ENCODE measurements at regions not wholly inside any gene's neighbourhood (a gene's known extent, or its start where the extent isn't known, plus 50 kb on each side); places are given as distances from the start of the nearest gene placed in this dataset.
A peak's percentile ranks its signal among the peaks of the same experiment; 100 is the strongest.
"Not testable (repeated sequence)": the region's sequence is repeated elsewhere in the genome, so short reads cannot be mapped to it uniquely, and the experiment has no call there.

DNA sequence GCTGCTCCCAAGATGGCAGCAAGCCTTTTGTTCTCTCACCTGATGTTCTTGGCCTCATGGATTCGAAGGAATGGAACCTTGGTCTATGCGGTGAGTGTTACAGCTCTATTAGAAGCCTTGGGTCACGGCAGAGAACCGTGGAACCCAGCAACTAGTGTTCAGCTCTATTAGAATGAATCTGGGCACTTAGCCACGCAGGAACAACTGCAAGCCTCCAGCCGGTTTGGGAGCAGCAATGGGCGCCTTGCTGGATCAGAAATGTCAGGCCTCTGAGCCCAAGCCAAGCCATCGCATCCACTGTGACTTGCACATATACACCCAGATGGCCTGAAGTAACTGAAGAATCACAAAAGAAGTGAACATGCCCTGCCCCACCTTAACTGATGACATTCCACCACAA, 1100.7 kb upstream of the PRR20A start:
- intact Hi-C loops (cut with DNase I), result no loop called here
- no peak for DNase-seq (ENCODE audit: low spot score)

DNA sequence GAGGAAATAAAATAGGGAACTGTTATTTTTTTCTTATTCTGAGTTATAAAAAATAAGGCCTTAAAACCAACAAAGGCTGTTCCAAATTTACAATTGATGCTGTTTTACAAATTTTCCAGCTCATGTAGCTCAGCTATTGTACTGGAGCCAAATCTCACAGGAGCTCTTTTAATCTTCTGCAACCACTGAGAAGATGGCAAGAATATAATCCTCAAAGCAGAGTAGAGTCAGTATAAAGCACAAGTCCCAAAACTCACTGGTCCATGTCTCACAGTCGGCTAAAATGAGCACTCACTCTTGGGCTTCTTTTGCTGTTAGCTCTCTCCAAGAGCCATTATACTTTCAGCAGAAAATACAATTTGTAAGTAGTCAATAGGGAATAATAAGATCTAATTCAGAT, 1074.4 kb upstream of the PRR20A start:
- intact Hi-C loops (cut with DNase I), result no loop called here
- DNase-seq (ENCODE audit: low spot score), result no peak

DNA sequence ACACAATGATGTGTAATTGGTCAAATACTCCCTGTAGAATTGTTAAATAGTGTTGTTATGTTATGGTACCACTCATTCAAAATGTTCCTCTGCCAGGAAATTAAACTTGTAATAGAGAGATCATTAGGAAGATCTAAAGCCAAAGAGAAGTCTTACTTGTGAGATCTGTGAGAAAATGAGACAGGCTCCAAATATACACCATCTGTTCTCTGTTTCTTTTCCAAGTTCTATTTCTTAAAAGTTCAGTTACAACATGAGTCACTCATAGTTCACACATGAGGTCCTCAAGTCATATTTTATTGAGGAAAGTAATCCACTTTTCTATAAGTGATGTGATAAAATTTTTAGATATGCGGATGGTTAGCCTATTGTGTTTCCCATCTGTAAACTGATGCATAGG, 1038.1 kb upstream of the PRR20A start:
- no peak for DNase-seq (ENCODE audit: low spot score)
- intact Hi-C loops (cut with DNase I), result no loop called here

DNA sequence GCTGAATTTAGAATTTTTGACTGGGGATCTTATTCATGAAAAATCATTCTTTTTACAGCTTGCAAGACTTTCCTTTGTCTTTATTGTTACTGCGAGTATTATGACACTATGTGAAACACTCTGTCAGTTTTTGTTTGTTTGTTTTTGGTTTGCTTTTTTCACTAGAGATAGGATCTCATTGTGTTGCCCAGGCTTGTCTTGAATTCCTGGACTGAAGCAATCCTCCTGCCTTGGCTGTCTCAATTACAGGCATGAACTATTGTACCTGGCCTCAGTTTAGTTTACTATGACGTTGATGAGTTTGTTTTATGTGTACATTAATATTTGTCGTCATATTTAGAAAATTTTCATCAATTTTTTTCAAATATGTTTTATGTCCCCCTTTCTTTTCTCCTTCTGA, 1030.0 kb upstream of the PRR20A start:
- DNase-seq (ENCODE audit: low spot score), result no peak
- intact Hi-C loops (cut with DNase I), result no loop called here

DNA sequence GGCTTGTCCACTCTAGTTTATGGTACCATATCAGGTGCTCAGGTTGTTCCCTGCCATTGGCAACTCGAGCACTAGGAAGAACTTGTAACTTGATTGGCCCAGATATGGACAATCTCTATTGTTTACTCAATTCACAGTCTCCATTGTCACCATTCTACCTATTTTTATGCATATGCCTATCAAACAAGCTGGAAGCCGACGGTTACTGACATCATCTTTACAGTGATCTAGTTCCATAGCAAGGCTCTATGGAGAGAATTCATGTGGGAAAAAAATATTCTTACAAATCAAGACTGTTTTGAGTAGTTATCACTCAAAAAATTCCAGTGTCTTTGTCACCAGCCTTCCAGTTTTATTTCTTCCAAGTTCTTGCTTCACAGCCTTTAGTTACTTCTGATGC, 1006.2 kb upstream of the PRR20A start:
- intact Hi-C loops (cut with DNase I), result no loop called here

DNA sequence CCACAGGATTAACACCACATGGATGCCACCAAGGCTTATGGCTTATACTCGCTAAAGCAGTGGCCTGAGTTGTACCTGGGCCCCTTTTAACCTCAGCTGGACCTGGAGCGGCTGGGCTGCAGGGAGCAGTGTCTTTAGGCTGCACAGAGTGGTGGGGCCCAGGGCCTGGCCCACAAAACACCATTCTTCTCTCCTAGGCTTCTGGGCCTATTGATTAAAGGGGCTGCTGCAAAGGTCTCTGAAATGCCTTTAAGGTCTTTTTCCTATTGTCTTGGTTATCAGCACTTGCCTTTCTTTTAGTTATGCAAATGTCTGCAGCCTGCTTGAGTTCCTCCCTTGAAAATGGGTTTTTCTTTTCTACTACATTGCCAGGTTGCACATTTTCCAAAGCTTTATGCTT, 973.9 kb upstream of the PRR20A start:
- DNase-seq (ENCODE audit: low spot score), result no peak
- intact Hi-C loops (cut with DNase I), result no loop called here

More for the DNA sequence above, 1006.2 kb upstream of the PRR20A start:
- DNase-seq (ENCODE audit: low spot score), result no peak

DNA sequence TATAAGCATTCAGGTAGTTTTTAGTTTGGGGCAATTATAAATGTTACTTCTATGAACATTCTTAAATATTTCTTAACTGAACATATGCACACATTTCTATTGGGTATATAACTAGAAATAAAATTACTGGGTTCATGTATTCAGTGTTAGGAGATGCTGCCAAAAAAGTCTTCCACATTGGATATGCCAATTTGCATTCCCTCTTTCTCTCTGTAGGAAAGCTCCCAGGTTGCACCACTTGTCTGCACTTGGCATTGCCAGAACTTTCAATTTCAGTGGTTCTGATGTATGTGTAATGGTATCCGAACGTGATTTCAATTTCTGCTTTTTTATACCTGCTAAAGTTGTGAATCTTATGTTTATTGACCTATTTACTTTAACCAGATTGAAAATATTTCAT, 972.1 kb upstream of the PRR20A start:
- intact Hi-C loops (cut with DNase I), result no loop called here

DNA sequence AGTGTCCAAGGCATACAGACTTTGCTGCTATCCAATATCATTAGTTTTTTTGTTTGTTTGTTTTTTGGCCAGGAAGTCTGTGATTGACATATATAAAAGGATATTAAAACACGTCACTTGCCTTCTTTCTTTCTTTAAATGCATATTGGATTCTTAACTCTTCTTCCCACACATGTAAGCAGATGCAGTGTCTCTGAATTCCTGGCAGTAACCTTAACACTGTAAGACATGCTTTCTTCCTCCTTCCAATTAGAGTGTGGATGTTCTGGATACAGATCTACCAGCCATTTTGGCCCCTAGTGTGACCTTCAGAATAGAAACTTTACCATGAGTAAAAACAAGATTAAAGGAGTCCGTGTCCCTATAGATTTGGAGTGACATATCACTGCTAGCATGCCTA, 967.4 kb upstream of the PRR20A start:
- no peak for DNase-seq (ENCODE audit: low spot score)
- intact Hi-C loops (cut with DNase I), result no loop called here

More for the DNA sequence above, 972.1 kb upstream of the PRR20A start:
- no peak for DNase-seq (ENCODE audit: low spot score)

DNA sequence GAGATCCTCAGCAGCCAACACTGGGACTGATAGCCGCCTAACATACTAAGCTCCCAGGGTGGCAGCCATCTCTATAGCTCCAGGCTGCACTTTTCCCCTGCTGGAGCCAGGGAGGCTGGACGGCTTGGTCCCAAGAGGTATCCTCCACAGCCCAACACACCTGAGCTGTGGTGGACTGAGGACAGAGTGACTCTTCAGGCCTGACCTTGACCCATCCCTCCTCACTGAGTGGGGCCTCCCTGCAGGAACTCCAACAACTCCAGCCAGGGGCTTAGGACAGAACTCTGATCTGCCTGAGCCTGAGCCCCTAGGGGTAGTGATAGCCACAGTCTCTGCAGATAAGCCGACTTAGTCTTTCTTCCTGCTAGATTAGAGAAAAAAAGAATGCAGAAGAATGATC, 958.1 kb upstream of the PRR20A start:
- intact Hi-C loops (cut with DNase I), result no loop called here
- DNase-seq (ENCODE audit: low spot score), result no peak

DNA sequence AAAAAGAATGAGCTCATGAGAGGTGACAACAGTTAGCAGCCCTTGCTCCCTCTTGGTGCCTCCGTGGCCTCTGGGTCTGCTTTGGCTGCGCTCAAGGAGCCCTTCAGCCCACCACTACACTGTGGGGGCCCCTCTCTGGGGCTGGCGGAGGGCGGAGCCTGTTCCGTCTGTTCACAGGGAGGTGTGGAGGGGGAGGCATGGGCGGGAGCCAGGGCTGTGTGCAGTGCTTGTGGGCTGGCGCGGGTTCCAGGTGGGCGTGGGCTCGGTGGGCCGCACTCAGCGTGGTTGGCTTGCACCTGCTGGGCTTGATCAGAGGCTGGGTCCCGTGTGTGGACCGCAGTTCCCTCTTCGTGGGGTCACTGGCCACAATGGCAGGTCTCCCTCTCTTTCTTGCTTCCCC, 953.4 kb upstream of the PRR20A start:
- DNase-seq (ENCODE audit: low spot score), result no peak
- intact Hi-C loops (cut with DNase I), result loop anchor here in 1 of 2 donors (5.0 kb wide), 1 partner anchor 585 kb away; no protein-coding TSS in a partner anchor

DNA sequence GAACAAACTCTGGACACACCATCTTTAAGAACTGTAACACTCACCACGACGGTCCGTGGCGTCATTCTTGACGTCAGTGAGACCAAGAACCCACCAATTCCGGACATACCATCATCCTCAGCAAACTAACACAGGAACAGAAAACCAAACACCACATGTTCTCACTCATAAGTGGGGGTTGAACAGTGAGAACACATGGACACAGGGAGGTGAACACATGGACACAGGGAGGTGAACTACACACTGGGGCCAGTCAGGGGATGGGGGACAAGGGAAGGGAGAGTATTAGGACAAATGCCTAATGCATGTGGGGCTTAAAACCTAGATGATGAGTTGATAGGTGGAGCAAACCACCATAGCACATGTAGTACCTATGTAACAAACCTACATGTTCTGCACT, 952.1 kb upstream of the PRR20A start:
- DNase-seq (ENCODE audit: low spot score), result not testable (repeated sequence)
- intact Hi-C loops (cut with DNase I), result loop anchor here in 1 of 2 donors (5.0 kb wide), 1 partner anchor 584 kb away; no protein-coding TSS in a partner anchor

DNA sequence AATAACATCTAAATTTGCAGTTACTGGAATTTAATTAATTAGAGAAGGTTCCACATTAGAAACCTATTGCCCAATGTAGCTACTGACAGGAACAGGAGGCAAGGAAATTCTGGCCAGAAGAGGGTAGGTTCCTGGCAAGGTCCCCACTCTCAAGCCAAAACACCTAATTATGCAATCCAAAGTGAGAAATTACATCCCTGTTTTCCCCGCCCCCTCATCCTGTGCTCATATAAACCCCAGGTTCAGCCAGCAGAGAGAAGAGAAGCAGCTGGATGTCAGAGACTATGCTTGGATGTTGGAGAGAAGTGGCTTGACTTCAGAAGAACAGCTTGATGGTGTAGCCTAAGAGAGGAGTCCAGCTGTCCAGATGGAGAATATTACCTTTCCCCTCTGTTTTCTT, 951.3 kb upstream of the PRR20A start:
- no peak for DNase-seq (ENCODE audit: low spot score)
- intact Hi-C loops (cut with DNase I), result loop anchor here in 1 of 2 donors (5.0 kb wide), 1 partner anchor 583 kb away; no protein-coding TSS in a partner anchor

DNA sequence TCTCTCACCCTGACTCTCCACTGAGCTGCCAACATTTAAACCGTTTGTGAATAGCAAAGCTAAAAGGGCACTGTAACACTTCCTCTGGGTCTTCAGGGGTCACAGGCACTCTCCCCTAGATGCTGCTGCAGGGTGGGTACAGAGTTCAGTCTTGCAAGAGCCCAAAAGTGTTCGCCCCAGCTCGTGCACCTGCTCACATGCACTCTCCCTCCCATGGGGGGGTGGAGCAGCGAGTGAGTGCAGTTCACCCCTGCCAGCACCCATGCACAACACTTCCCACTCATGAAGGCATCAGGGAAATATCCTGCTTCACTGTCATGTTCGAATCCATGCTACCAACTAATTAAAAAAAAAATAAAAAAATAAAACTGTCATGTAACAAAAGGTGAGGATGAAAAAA, 950.7 kb upstream of the PRR20A start:
- intact Hi-C loops (cut with DNase I), result loop anchor here in 1 of 2 donors (5.0 kb wide), 1 partner anchor 582 kb away; no protein-coding TSS in a partner anchor
- no peak for DNase-seq (ENCODE audit: low spot score)

DNA sequence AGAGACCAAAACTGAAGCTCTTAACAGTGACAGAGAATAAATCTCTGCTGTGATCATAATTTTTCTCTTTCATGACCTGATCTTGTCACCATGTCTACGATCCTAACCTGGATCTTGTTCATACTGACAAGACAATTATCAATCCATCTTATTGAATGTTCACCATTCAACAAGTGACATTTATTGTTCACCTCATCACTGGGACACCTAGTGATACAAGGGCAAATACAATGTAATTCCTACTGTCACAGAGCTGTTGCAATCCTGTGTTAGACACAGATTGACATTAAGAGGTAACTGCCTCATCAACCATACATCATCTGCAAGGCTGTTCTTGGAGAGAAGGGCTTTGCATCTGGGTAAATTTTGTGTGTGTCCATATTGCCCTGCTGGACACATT, 942.4 kb upstream of the PRR20A start:
- no peak for DNase-seq (ENCODE audit: low spot score)
- intact Hi-C loops (cut with DNase I), result no loop called here

DNA sequence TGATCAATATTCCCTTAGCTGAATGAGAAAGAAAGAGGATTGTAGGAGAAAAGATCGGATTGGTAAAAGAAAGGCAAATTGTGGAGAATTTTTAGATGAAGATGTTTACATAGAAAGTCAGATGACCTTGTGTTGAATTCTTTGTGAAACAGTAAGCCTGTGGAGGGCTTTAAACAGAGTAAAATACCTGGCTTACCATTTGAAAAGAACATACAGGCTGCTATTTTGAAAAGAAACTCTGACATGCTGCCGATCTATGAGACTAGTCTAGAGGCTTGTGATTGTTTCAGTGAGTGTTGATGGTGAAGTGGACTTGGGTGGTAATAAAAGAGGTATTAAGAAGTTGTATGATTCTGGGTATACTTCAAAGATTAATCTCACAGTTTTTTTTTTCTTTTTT, 938.9 kb upstream of the PRR20A start:
- intact Hi-C loops (cut with DNase I), result no loop called here
- no peak for DNase-seq (ENCODE audit: low spot score)

DNA sequence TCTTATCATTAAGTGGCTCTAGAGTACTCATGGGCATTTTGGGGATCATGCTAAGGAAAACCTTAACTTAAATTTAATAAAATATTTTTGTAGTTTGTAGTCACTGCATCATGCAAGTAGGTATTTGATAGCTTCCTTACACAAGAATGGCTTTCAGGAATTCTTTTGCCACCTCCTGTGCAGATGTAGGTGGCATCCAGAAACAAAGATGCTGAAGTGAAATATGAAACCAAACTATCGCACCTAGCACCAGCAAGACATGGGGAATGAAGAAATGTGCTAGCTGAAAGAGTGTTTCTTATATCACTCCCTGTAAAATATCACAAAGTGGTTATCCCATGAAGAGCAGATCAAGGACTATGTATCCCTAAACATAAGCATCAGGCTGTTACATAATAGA, 924.5 kb upstream of the PRR20A start:
- intact Hi-C loops (cut with DNase I), result no loop called here
- DNase-seq (ENCODE audit: low spot score), result no peak

DNA sequence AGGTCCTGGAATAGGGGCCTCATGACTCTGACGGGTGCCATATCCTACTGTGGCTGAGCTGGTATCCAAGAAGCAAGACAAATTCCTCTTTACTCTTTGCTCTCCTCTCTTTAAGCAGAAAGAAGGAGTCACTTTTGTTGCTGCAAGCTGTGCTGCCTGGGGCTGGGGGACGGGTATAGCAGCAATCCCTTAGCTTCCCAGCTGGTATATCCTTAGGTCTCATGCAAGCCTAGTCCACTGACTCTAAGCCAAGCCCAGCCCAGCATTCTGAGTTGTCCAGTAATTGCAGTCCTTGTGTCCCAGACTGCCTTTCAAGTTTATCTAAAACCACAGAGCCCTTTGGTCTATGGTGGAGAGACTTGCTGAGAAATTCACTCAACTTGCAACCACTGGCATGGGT, 893.0 kb upstream of the PRR20A start:
- DNase-seq (ENCODE audit: low spot score), result peak; percentile 64
- intact Hi-C loops (cut with DNase I), result no loop called here

DNA sequence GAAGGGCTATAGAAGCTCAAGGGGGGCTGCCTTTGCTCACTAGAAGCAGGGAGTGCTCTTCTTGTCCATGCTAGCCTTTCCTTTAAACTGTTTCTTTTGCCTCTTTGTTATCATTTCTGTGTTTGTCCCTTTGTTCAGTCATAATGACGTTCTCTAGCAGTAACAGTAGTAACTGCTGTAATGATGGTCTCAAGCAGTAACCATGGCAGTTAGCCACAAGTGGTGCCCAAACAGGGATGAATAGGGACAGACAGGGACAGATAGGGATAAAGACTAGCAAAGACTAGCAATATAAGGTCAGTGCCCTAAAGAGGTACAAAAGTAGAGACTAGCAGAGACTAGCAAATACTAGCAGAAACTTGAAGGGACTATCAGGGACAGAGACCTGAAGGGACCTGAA, 869.0 kb upstream of the PRR20A start:
- no peak for DNase-seq (ENCODE audit: low spot score)
- intact Hi-C loops (cut with DNase I), result loop anchor here in 1 of 2 donors (5.0 kb wide), 1 partner anchor 1141 kb away; no protein-coding TSS in a partner anchor

DNA sequence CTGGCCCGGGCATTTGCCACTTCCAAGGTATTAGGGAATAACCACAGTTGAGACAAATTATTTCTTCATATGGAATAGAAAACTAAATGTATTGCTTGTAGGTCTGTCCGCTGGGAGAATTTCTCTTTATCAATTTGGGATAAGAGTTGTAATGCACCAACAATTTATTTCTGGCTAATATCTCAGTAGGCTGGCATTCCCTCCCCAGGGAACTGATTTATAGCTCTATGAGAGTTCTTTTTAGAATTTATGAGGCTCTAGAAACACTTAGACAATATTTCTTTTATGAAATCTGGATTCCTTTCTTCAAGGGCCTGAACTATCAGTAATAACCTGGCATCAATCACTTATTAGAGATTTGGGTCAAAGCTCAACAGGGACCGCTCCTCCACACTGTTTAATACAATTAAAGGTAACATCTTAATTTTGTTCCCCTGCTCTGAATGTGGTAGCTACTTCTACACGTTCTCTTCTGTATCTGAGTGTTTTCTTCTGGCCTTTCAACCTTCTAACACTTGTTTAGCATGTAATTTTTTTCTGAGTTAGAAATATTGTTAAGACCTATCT, 857.4 kb upstream of the PRR20A start:
- DNase-seq (ENCODE audit: low spot score), result no peak

DNA sequence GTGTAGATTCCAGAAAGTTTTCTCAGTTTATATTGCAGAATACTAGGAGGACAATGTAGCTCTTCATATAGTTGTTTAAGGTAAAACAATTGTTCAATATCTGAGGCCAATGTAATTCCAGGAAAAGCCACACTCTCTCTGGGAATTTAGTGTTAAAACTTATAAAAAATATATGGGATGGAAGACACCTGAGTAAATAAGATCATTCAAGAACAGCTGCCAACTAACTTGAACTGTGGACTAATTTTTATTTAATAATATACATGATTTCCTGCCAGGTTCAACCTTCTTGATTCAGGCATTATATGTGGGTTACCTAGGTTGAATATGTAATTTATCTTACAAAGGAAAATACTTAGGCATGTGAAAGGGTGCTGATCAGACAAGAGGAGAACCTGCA, 841.1 kb upstream of the PRR20A start:
- DNase-seq (ENCODE audit: low spot score), result no peak
- intact Hi-C loops (cut with DNase I), result no loop called here

More for the DNA sequence above, 857.4 kb upstream of the PRR20A start:
- intact Hi-C loops (cut with DNase I), result no loop called here

DNA sequence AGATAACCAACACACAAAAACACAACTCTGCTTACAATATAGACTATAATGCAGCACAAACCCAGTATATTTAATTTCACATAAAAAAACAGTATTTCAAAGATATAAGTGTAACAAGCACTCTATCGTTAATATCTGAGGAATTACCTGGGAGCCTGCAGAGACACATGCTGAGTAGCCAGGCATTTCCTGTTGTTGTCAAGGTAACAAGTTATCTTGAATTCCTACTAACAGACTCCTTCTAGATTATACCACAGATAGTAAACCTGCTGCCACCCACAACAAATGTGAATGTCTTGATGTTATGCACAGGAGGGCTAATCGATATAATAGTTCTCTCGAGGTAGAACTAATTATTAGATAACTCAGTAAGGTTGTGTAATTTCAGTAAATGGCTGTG, 826.0 kb upstream of the PRR20A start:
- intact Hi-C loops (cut with DNase I), result no loop called here
- DNase-seq (ENCODE audit: low spot score), result no peak

DNA sequence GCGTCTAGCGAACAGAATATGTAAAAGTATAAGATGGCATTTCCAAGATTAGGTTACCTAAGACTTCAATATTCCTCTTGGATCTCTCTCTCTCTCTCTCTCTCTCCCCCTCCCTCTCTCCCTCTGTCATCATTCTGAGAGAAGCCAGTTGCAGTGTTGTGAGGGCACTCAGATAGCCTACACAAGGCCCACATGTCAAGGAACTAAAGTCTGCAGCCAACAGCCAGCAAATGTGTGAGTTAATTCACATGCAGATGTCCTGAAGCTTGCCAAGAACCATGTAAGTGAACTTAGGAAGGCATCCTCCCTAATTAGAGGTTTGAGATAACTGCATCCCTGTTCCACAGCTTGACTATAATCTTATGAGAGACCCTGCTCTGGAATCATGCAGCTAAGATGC, 822.9 kb upstream of the PRR20A start:
- intact Hi-C loops (cut with DNase I), result no loop called here
- no peak for DNase-seq (ENCODE audit: low spot score)

All from posterior vena cava (tissue), 2 donors.